ENCODE measurements at regions not wholly inside any gene's neighbourhood (a gene's known extent, or its start where the extent isn't known, plus 50 kb on each side); places are given as distances from the start of the nearest gene placed in this dataset.
A peak's percentile ranks its signal among the peaks of the same experiment; 100 is the strongest.

GRCh38 chr3:71977525-71977924 lies 192.6 kb upstream of the PROK2 start:
- Histone ChIP-seq H3K4me1 (ENCODE audit: control insufficient read depth in 1 of 2, insufficient read depth in 2 of 2, low read depth in 1 of 2, low read length in 1 of 2) (peaks cover 0 to 9% of the 10 kb centered on the region in 2 experiments; a peak in 2 of 4 replicates), H3K9ac (no peak overlapping the region), H2AFZ (ENCODE audit: low read depth) (no peak overlapping the region), H3K36me3 (replicated peaks in 1 of 2; ENCODE audit: control insufficient read depth in 1 of 2, insufficient read depth in 2 of 2, low read length in 1 of 2) (no peaks in the 10 kb centered on the region), H3K27ac (ENCODE audit: low read depth in 2 of 2, low read length in 1 of 2) (no peak overlapping the region), H3K9me3 (no peaks in the 10 kb centered on the region), H4K20me1 (ENCODE audit: insufficient read depth) (no peaks in the 10 kb centered on the region), H3K9me2 (no peaks in the 10 kb centered on the region), H3K4me3 (ENCODE audit: low read depth in 2 of 2, low read length in 1 of 2) (no peak overlapping the region), H3K27me3 (ENCODE audit: insufficient read depth) (no peaks in the 10 kb centered on the region; the same call in 1 of the 2 replicates), H3K79me2 (ENCODE audit: insufficient read depth) (no peaks in the 10 kb centered on the region), H3K4me2 (no peak overlapping the region), H3F3A (replicated peaks; ENCODE audit: insufficient read depth) (no peaks in the 10 kb centered on the region)
- DNase-seq, result no peak
- ChIA-PET CTCF (interaction anchor here (1.3 to 1.8 kb wide), 3 partner anchors 10 to 102 kb away, joined by 5 to 6 read pairs (median 6); no protein-coding TSS in a partner anchor), POLR2A (no interaction called here)
- TF ChIP-seq RFX5 (IDR thresholded peaks at IDR 0.05; ENCODE audit: low read length) (no peak), REST (IDR thresholded peaks at IDR 0.05; ENCODE audit: low read depth, low read length) (peak; percentile 59; the same call in 1 of the 2 replicates)
- 44% methylated on average over 4 of the region's 4 CpGs for WGBS (ENCODE audit: low lambda C conversion rate)

GRCh38 chr3:71975573-71975972 lies 190.6 kb upstream of the PROK2 start:
- no peak for DNase-seq
- Histone ChIP-seq H4K20me1 (ENCODE audit: insufficient read depth) (no peaks in the 10 kb centered on the region), H3K9me2 (no peaks in the 10 kb centered on the region), H3K9ac (no peak overlapping the region), H3K9me3 (no peaks in the 10 kb centered on the region), H3F3A (replicated peaks; ENCODE audit: insufficient read depth) (no peaks in the 10 kb centered on the region), H3K4me1 (ENCODE audit: control insufficient read depth in 1 of 2, insufficient read depth in 2 of 2, low read depth in 1 of 2, low read length in 1 of 2) (peaks cover 0 to 9% of the 10 kb centered on the region in 2 experiments; a peak in 2 of 4 replicates), H3K4me3 (ENCODE audit: low read depth in 2 of 2, low read length in 1 of 2) (no peak overlapping the region), H3K27ac (ENCODE audit: low read depth in 2 of 2, low read length in 1 of 2) (no peak overlapping the region), H3K36me3 (replicated peaks in 1 of 2; ENCODE audit: control insufficient read depth in 1 of 2, insufficient read depth in 2 of 2, low read length in 1 of 2) (no peaks in the 10 kb centered on the region), H3K79me2 (ENCODE audit: insufficient read depth) (no peaks in the 10 kb centered on the region), H2AFZ (ENCODE audit: low read depth) (no peak overlapping the region), H3K4me2 (no peak overlapping the region), H3K27me3 (ENCODE audit: insufficient read depth) (no peaks in the 10 kb centered on the region; the same call in 1 of the 2 replicates)
- ChIA-PET CTCF (interaction anchor here (0.9 to 1.3 kb wide), 2 partner anchors 12 to 20 kb away, joined by 3 to 5 read pairs; no protein-coding TSS in a partner anchor), POLR2A (no interaction called here)
- 49% methylated on average over 2 of the region's 2 CpGs for WGBS (ENCODE audit: low lambda C conversion rate)
- TF ChIP-seq RXRA (IDR thresholded peaks at IDR 0.05; ENCODE audit: borderline replicate concordance, low read depth) (no peak), EP300 (IDR thresholded peaks at IDR 0.05; ENCODE audit: borderline replicate concordance in 1 of 2, low read depth in 1 of 2, low read length in 1 of 2) (no peak), RFX5 (IDR thresholded peaks at IDR 0.05; ENCODE audit: low read length) (no peak), IRF3 (IDR thresholded peaks at IDR 0.05; ENCODE audit: low read depth, low read length) (no peak), JUND (IDR thresholded peaks at IDR 0.05) (no peak), EZH2phosphoT487 (IDR thresholded peaks at IDR 0.05; ENCODE audit: borderline replicate concordance, low read depth) (no peak), ZBTB33 (IDR thresholded peaks at IDR 0.05; ENCODE audit: borderline replicate concordance, low read depth) (no peak), RCOR1 (IDR thresholded peaks at IDR 0.05; ENCODE audit: low read length) (no peak), MEF2A (IDR thresholded peaks at IDR 0.05; ENCODE audit: borderline replicate concordance, low read depth) (no peak), GABPA (IDR thresholded peaks at IDR 0.05; ENCODE audit: low read depth) (no peak), RAD21 (IDR thresholded peaks at IDR 0.05; ENCODE audit: low read length) (no peak), CHD2 (IDR thresholded peaks at IDR 0.05; ENCODE audit: low read length, partially characterized antibody) (no peak), TCF12 (IDR thresholded peaks at IDR 0.05) (no peak), FOXM1 (IDR thresholded peaks at IDR 0.05; ENCODE audit: low read depth) (no peak), ELF1 (IDR thresholded peaks at IDR 0.05) (no peak), USF2 (IDR thresholded peaks at IDR 0.05; ENCODE audit: borderline replicate concordance, low read depth, low read length) (no peak)
- TF ChIP-seq, protein P1, sequence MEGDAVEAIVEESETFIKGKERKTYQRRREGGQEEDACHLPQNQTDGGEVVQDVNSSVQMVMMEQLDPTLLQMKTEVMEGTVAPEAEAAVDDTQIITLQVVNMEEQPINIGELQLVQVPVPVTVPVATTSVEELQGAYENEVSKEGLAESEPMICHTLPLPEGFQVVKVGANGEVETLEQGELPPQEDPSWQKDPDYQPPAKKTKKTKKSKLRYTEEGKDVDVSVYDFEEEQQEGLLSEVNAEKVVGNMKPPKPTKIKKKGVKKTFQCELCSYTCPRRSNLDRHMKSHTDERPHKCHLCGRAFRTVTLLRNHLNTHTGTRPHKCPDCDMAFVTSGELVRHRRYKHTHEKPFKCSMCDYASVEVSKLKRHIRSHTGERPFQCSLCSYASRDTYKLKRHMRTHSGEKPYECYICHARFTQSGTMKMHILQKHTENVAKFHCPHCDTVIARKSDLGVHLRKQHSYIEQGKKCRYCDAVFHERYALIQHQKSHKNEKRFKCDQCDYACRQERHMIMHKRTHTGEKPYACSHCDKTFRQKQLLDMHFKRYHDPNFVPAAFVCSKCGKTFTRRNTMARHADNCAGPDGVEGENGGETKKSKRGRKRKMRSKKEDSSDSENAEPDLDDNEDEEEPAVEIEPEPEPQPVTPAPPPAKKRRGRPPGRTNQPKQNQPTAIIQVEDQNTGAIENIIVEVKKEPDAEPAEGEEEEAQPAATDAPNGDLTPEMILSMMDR (IDR thresholded peaks at IDR 0.05), result no peak
- TF ChIP-seq, protein P2, sequence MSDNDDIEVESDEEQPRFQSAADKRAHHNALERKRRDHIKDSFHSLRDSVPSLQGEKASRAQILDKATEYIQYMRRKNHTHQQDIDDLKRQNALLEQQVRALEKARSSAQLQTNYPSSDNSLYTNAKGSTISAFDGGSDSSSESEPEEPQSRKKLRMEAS (IDR thresholded peaks at IDR 0.05; ENCODE audit: low read depth), result no peak
